Testis (tissue), 2 donors: ENCODE measurements at regions not wholly inside any gene's neighbourhood (a gene's known extent, or its start where the extent isn't known, plus 50 kb on each side); places are given as distances from the start of the nearest gene placed in this dataset.

Experiments
- DNase-seq: peaks from one replicate; pipeline ENCODE4 v3.0.0-alpha.2; 2019
- H3K27ac ChIP-seq, 2 donors: fragments of 200-600 bp; sonication (generic); one replicate each; pipeline ENCODE4 v1.5.1; 2019
- H3K27me3 ChIP-seq: fragments of 200-600 bp; sonication (generic); one replicate; pipeline ENCODE4 v1.5.1; 2019
- H3K36me3 ChIP-seq: fragments of 200-600 bp; sonication (generic); one replicate; pipeline ENCODE4 v1.5.1; 2017; ENCODE audit warnings: low read depth; ENCODE audit errors: missing control alignments
- H3K4me1 ChIP-seq: fragments of 200-600 bp; sonication (generic); one replicate; pipeline ENCODE4 v1.5.1; 2019
- H3K4me3 ChIP-seq, 2 donors: fragments of 200-600 bp; sonication (generic); one replicate each; pipeline ENCODE4 v1.5.1; 2017 to 2019
- H3K9me3 ChIP-seq: fragments of 200-600 bp; sonication (generic); one replicate; pipeline ENCODE4 v1.5.1; 2017
- CTCF ChIP-seq, 3 experiments: fragments of 450-650 bp in 2 of 3; fragments of 200-600 bp in 1 of 3; sonication (generic) in 1 of 3; IDR thresholded peaks; one replicate each; pipeline ENCODE4 v1.5.1; 2016 to 2019; ENCODE audit warnings: antibody characterized with exemption in 3 of 3, mild to moderate bottlenecking in 2 of 3, moderate library complexity in 1 of 3
- POLR2A ChIP-seq: fragments of 450-650 bp; IDR thresholded peaks from one replicate; pipeline ENCODE4 v1.6.1; 2017; ENCODE audit warnings: antibody characterized with exemption, mild to moderate bottlenecking, moderate library complexity
- WGBS, 2 donors: methylation state at CpG; one replicate each; pipeline ENCODE4 v1.1.5; 2018; 5-methylcytosine and 5-hydroxymethylcytosine counted together
- intact Hi-C: fragments of 100-400 bp; cut with DNase I; formaldehyde crosslinking; loops from one replicate; pipeline ENCODE4 v1.15.1; 2023; ENCODE audit warnings: low total_unique reads

GRCh38 chr6:91106083-91106482 is 519.2 kb upstream of the MAP3K7 start:
- WGBS, 2 donors, result 37 to 38% methylated on average over 2 of the region's 2 CpGs
- no peak for TF ChIP-seq POLR2A
- TF ChIP-seq CTCF (IDR thresholded peaks at IDR 0.05), result no peak
- H3K9me3 ChIP-seq, result no peaks in the 10 kb centered on the region

GRCh38 chr6:91105532-91105931 is 518.7 kb upstream of the MAP3K7 start:
- TF ChIP-seq CTCF (IDR thresholded peaks at IDR 0.05), result no peak
- intact Hi-C loops, result no loop called here
- Histone ChIP-seq H3K4me3 (no peak overlapping the region), H3K27ac (no peak overlapping the region), H3K36me3 (no peaks in the 10 kb centered on the region), H3K9me3 (no peaks in the 10 kb centered on the region), H3K4me1 (no peaks in the 10 kb centered on the region), H3K27me3 (no peaks in the 10 kb centered on the region)
- DNase-seq, result no peak

More at GRCh38 chr6:91106083-91106482, 519.2 kb upstream of the MAP3K7 start:
- intact Hi-C loops, result no loop called here
- Histone ChIP-seq H3K4me3 (no peak overlapping the region), H3K36me3 (no peaks in the 10 kb centered on the region), H3K4me1 (no peaks in the 10 kb centered on the region), H3K27me3 (no peaks in the 10 kb centered on the region), H3K27ac (no peak overlapping the region)
- DNase-seq, result no peak

- no peak overlapping the region for H3K27ac ChIP-seq
- no peak overlapping the region for H3K4me3 ChIP-seq
- no peaks in the 10 kb centered on the region for H3K36me3 ChIP-seq
- H3K9me3 ChIP-seq, result no peaks in the 10 kb centered on the region
- no peaks in the 10 kb centered on the region for H3K4me1 ChIP-seq
- no peak for DNase-seq
- no peak for TF ChIP-seq POLR2A
- TF ChIP-seq CTCF (IDR thresholded peaks at IDR 0.05), result no peak
- no peaks in the 10 kb centered on the region for H3K27me3 ChIP-seq
- 75 to 91% methylated on average over 1 of the region's 1 CpG for WGBS, 2 donors
- intact Hi-C loops, result no loop called here
These were observed 512.6 kb upstream of the MAP3K7 start for GRCh38 chr6:91099479-91099878.

- 75 to 87% methylated on average over 5 of the region's 5 CpGs for WGBS, 2 donors
These were observed 511.1 kb upstream of the MAP3K7 start for GRCh38 chr6:91098006-91098405.

More at GRCh38 chr6:91098006-91098405, 511.1 kb upstream of the MAP3K7 start:
- intact Hi-C loops, result no loop called here
- Histone ChIP-seq H3K36me3 (no peaks in the 10 kb centered on the region), H3K4me1 (no peaks in the 10 kb centered on the region), H3K27ac (no peak overlapping the region), H3K4me3 (no peak overlapping the region), H3K27me3 (no peaks in the 10 kb centered on the region), H3K9me3 (no peaks in the 10 kb centered on the region)
- no peak for TF ChIP-seq POLR2A
- TF ChIP-seq CTCF (IDR thresholded peaks at IDR 0.05), result no peak
- no peak for DNase-seq
